ENCODE measurements at regions not wholly inside any gene's neighbourhood (a gene's known extent, or its start where the extent isn't known, plus 50 kb on each side); places are given as distances from the start of the nearest gene placed in this dataset.
A peak's percentile ranks its signal among the peaks of the same experiment; 100 is the strongest.
"Not testable (repeated sequence)": the region's sequence is repeated elsewhere in the genome, so short reads cannot be mapped to it uniquely, and the experiment has no call there.

- DNase-seq = peak; percentile 38
Measured at GRCh38 chr2:7725171-7725849, 808.1 kb downstream of the RNF144A start.

- DNase-seq = no peak
Measured at GRCh38 chr2:7725850-7726242, 808.6 kb downstream of the RNF144A start.

GRCh38 chr2:7726989-7727388 lies 809.8 kb downstream of the RNF144A start:
- DNase-seq = no peak

GRCh38 chr2:7728388-7728787 lies 811.2 kb downstream of the RNF144A start:
- DNase-seq = no peak

GRCh38 chr2:7730449-7730848 lies 813.2 kb downstream of the RNF144A start:
- no peak for DNase-seq

GRCh38 chr2:7730990-7731389 lies 813.8 kb downstream of the RNF144A start:
- DNase-seq = no peak

- no peak for DNase-seq
Measured at GRCh38 chr2:7732497-7732896, 815.3 kb downstream of the RNF144A start.

- peak; percentile 74 for DNase-seq
Measured at GRCh38 chr2:7736646-7737305, 819.6 kb downstream of the RNF144A start.

GRCh38 chr2:7738596-7738995 lies 821.4 kb downstream of the RNF144A start:
- DNase-seq = peak; percentile 77

GRCh38 chr2:7740114-7740513 lies 822.9 kb downstream of the RNF144A start:
- no peak for DNase-seq

- no peak for DNase-seq
Measured at GRCh38 chr2:7742301-7742700, 825.1 kb downstream of the RNF144A start.

- DNase-seq = no peak
Measured at GRCh38 chr2:7744827-7745226, 827.6 kb downstream of the RNF144A start.

GRCh38 chr2:7745369-7745768 lies 828.2 kb downstream of the RNF144A start:
- no peak for DNase-seq

GRCh38 chr2:7748717-7749415 lies 831.7 kb downstream of the RNF144A start:
- DNase-seq = no peak

- DNase-seq = no peak
Measured at GRCh38 chr2:7749895-7750559, 832.8 kb downstream of the RNF144A start.

- no peak for DNase-seq
Measured at GRCh38 chr2:7752291-7752690, 835.1 kb downstream of the RNF144A start.

GRCh38 chr2:7753777-7754176 lies 836.6 kb downstream of the RNF144A start:
- DNase-seq = no peak

- DNase-seq = no peak
Measured at GRCh38 chr2:7755879-7756278, 838.7 kb downstream of the RNF144A start.

GRCh38 chr2:7758073-7758759 lies 841.0 kb downstream of the RNF144A start:
- DNase-seq = peak; percentile 83

GRCh38 chr2:7759898-7760297 lies 842.7 kb downstream of the RNF144A start:
- DNase-seq = no peak

- not testable (repeated sequence) for DNase-seq
Measured at GRCh38 chr2:7763418-7763817, 846.2 kb downstream of the RNF144A start.

GRCh38 chr2:7765236-7765635 lies 848.0 kb downstream of the RNF144A start:
- no peak for DNase-seq

Measured in fibroblast of skin of scalp (primary cell).